Activated B cell treated with CpG ODN at 0.5 μM for 24 hours (primary cell): ENCODE measurements at regions not wholly inside any gene's neighbourhood (a gene's known extent, or its start where the extent isn't known, plus 50 kb on each side); places are given as distances from the start of the nearest gene placed in this dataset.

ENCODE experiments used
- ATAC-seq: fragments of 200-7000 bp; cut with Tn5 transposase; one replicate; pipeline ENCODE4 v1.10.0; 2021; ENCODE audit warnings: low read depth, mild to moderate bottlenecking, moderate library complexity
- CTCF ChIA-PET: fragments of 350-600 bp; sonication (Branson Sonifier 250); formaldehyde crosslinking; loops from one replicate; lab custom pipeline; 2021; ENCODE audit warnings: antibody characterized with exemption; lab: Charles Lee
- POLR2A ChIA-PET: fragments of 350-600 bp; sonication (Branson Sonifier 250); formaldehyde crosslinking; loops from one replicate; lab custom pipeline; 2021; ENCODE audit warnings: antibody characterized with exemption; lab: Charles Lee
- DNase-seq: peaks from one replicate; pipeline ENCODE4 v3.0.0; 2022
- H3K27ac Mint-ChIP-seq: one replicate; pipeline ENCODE4 v1.8.0; 2020; ENCODE audit warnings: mixed read lengths
- H3K27me3 Mint-ChIP-seq: one replicate; pipeline ENCODE4 v1.8.0; 2021; ENCODE audit warnings: mixed read lengths
- H3K36me3 Mint-ChIP-seq: one replicate; pipeline ENCODE4 v1.8.0; 2021; ENCODE audit warnings: low read depth, mixed read lengths
- H3K4me1 Mint-ChIP-seq: one replicate; pipeline ENCODE4 v1.8.0; 2021; ENCODE audit warnings: mixed read lengths
- H3K4me3 Mint-ChIP-seq: one replicate; pipeline ENCODE4 v1.8.0; 2020; ENCODE audit warnings: mild to moderate bottlenecking, mixed read lengths
- H3K9me3 Mint-ChIP-seq: one replicate; pipeline ENCODE4 v1.8.0; 2020; ENCODE audit warnings: mixed read lengths
- intact Hi-C: fragments of 100-400 bp; cut with micrococcal nuclease; formaldehyde crosslinking; loops from one replicate; pipeline ENCODE4 v1.15.1; 2024
- TF ChIP-seq, protein P1 (sequence below): fragments of 200-600 bp; IDR thresholded peaks from one replicate; pipeline ENCODE4 v1.8.0; 2022; ENCODE audit warnings: antibody characterized with exemption, mild to moderate bottlenecking

DNA sequence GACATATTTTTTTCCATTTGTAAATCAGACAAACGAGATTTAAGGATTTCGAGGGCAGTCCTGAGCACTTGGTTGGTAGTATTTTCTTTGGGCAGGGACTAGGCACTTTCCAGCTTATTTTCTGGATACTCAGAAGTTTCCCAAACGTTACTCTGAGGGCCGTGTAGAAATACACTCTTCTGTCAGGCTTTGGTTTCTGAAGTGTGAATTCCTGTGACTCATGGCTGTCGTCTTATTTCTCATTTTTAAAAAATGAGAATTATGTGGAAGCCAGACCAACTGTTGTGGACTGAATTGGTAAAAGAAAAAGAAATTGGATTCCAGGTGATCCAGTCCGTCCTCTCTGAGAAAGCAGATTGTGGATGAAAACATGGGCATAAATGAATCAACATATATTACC, 658.6 kb upstream of the FANCL start:
- TF ChIP-seq, protein P1, sequence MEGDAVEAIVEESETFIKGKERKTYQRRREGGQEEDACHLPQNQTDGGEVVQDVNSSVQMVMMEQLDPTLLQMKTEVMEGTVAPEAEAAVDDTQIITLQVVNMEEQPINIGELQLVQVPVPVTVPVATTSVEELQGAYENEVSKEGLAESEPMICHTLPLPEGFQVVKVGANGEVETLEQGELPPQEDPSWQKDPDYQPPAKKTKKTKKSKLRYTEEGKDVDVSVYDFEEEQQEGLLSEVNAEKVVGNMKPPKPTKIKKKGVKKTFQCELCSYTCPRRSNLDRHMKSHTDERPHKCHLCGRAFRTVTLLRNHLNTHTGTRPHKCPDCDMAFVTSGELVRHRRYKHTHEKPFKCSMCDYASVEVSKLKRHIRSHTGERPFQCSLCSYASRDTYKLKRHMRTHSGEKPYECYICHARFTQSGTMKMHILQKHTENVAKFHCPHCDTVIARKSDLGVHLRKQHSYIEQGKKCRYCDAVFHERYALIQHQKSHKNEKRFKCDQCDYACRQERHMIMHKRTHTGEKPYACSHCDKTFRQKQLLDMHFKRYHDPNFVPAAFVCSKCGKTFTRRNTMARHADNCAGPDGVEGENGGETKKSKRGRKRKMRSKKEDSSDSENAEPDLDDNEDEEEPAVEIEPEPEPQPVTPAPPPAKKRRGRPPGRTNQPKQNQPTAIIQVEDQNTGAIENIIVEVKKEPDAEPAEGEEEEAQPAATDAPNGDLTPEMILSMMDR: no peak
- H3K4me1 Mint-ChIP-seq: no peaks in the 10 kb centered on the region
- POLR2A ChIA-PET: no interaction called here
- ATAC-seq (no peak), DNase-seq (no peak)
- H3K9me3 Mint-ChIP-seq: no peaks in the 10 kb centered on the region
- intact Hi-C loops: no loop called here
- CTCF ChIA-PET: no interaction called here
- no peak overlapping the region for H3K4me3 Mint-ChIP-seq
- no peak overlapping the region for H3K27ac Mint-ChIP-seq
- peaks cover 11% of the 10 kb centered on the region for H3K27me3 Mint-ChIP-seq
- no peaks in the 10 kb centered on the region for H3K36me3 Mint-ChIP-seq

GRCh38 chr2:58896638-58897037, 655.5 kb upstream of the FANCL start:
- Mint-ChIP-seq H3K27me3 (peaks cover 18% of the 10 kb centered on the region), H3K4me3 (no peak overlapping the region), H3K36me3 (no peaks in the 10 kb centered on the region), H3K4me1 (no peaks in the 10 kb centered on the region), H3K27ac (no peak overlapping the region), H3K9me3 (no peaks in the 10 kb centered on the region)
- no peak for ATAC-seq
- intact Hi-C loops: no loop called here
- CTCF ChIA-PET: no interaction called here
- POLR2A ChIA-PET: no interaction called here
- TF ChIP-seq, protein P1: no peak
- no peak for DNase-seq

DNA sequence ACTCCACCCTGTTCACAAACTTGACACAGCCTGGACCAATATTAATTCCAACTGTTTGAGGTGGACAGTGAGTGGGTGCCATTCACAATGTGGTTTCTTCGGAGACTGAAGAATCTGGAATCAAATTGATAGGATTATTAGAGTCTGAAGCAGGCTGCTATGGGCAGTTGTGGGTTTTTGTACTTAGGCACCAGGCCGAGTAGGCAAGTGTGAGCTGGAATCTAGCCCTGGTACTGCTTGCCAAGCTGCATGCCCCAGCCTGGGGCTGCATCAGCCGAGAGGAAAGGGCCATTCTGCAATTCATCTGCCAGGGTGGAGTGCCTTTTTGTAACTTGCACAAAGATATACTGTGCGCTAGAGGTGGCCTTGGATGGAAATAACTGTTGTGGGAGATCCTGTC, 654.7 kb upstream of the FANCL start:
- H3K27me3 Mint-ChIP-seq: peaks cover 20% of the 10 kb centered on the region
- H3K4me1 Mint-ChIP-seq: no peaks in the 10 kb centered on the region
- TF ChIP-seq, protein P1: no peak
- H3K27ac Mint-ChIP-seq: no peak overlapping the region
- H3K36me3 Mint-ChIP-seq: no peaks in the 10 kb centered on the region
- H3K9me3 Mint-ChIP-seq: no peaks in the 10 kb centered on the region
- no peak overlapping the region for H3K4me3 Mint-ChIP-seq
- ChIA-PET CTCF (no interaction called here), POLR2A (no interaction called here)
- ATAC-seq (no peak), DNase-seq (no peak)
- intact Hi-C loops: no loop called here

- intact Hi-C loops: no loop called here
- H3K27ac Mint-ChIP-seq: no peak overlapping the region
Measured at GRCh38 chr2:58893656-58894351, 652.7 kb upstream of the FANCL start.

GRCh38 chr2:58891828-58892377, 650.8 kb upstream of the FANCL start:
- POLR2A ChIA-PET: no interaction called here
- Mint-ChIP-seq H3K4me1 (no peaks in the 10 kb centered on the region), H3K9me3 (no peaks in the 10 kb centered on the region), H3K4me3 (no peak overlapping the region), H3K27me3 (peaks cover 16% of the 10 kb centered on the region), H3K27ac (no peak overlapping the region), H3K36me3 (no peaks in the 10 kb centered on the region)
- TF ChIP-seq, protein P1: no peak
- DNase-seq (no peak), ATAC-seq (no peak)
- CTCF ChIA-PET: interaction anchor here (1.6 kb wide), 1 partner anchor 289 kb away, joined by 3 read pairs; no protein-coding TSS in a partner anchor
- intact Hi-C loops: no loop called here

More at GRCh38 chr2:58893656-58894351, 652.7 kb upstream of the FANCL start:
- Mint-ChIP-seq H3K4me3 (no peak overlapping the region), H3K27me3 (peaks cover 12% of the 10 kb centered on the region), H3K9me3 (no peaks in the 10 kb centered on the region), H3K36me3 (no peaks in the 10 kb centered on the region), H3K4me1 (no peaks in the 10 kb centered on the region)
- DNase-seq: no peak
- ChIA-PET POLR2A (no interaction called here), CTCF (interaction anchor here (1.6 kb wide), 1 partner anchor 288 kb away, joined by 3 read pairs; no protein-coding TSS in a partner anchor)
- TF ChIP-seq, protein P1: no peak
- no peak for ATAC-seq
